VCaP (cell line): ENCODE measurements at regions not wholly inside any gene's neighbourhood (a gene's known extent, or its start where the extent isn't known, plus 50 kb on each side); places are given as distances from the start of the nearest gene placed in this dataset.
A peak's percentile ranks its signal among the peaks of the same experiment; 100 is the strongest.

ENCODE experiments used
- H3K27ac ChIP-seq: fragments of 450-650 bp; 2 replicates; pipeline ENCODE4 v1.5.1; 2017
- TF ChIP-seq, protein P1 (sequence below): fragments of 450-650 bp; conservative IDR thresholded peaks from 2 replicates; pipeline ENCODE4 v1.5.1; 2017; ENCODE audit warnings: mild to moderate bottlenecking, moderate library complexity

DNA sequence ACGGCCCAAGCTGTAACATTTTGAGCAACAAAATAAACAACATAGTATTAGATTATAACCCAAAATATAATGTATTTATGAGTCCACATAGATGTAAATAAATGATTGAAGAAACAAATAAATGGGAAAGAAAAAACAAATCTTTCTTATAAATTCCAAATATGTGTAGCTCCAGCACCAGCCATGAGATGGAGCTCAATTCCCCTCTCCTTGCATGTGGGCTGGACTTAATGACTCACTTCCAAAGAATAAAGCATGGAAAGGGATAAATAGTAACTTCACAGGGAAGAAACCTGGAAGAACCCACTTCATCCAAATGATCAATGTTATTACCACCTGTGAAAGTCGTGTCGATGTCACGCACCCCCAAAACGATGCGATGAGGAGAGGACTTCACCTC is 158.8 kb downstream of the RPAP3 start:
- H3K27ac ChIP-seq = no peak overlapping the region
- TF ChIP-seq, protein P1, sequence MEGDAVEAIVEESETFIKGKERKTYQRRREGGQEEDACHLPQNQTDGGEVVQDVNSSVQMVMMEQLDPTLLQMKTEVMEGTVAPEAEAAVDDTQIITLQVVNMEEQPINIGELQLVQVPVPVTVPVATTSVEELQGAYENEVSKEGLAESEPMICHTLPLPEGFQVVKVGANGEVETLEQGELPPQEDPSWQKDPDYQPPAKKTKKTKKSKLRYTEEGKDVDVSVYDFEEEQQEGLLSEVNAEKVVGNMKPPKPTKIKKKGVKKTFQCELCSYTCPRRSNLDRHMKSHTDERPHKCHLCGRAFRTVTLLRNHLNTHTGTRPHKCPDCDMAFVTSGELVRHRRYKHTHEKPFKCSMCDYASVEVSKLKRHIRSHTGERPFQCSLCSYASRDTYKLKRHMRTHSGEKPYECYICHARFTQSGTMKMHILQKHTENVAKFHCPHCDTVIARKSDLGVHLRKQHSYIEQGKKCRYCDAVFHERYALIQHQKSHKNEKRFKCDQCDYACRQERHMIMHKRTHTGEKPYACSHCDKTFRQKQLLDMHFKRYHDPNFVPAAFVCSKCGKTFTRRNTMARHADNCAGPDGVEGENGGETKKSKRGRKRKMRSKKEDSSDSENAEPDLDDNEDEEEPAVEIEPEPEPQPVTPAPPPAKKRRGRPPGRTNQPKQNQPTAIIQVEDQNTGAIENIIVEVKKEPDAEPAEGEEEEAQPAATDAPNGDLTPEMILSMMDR = peak; percentile 49; the same call in 1 of the 2 replicates

DNA sequence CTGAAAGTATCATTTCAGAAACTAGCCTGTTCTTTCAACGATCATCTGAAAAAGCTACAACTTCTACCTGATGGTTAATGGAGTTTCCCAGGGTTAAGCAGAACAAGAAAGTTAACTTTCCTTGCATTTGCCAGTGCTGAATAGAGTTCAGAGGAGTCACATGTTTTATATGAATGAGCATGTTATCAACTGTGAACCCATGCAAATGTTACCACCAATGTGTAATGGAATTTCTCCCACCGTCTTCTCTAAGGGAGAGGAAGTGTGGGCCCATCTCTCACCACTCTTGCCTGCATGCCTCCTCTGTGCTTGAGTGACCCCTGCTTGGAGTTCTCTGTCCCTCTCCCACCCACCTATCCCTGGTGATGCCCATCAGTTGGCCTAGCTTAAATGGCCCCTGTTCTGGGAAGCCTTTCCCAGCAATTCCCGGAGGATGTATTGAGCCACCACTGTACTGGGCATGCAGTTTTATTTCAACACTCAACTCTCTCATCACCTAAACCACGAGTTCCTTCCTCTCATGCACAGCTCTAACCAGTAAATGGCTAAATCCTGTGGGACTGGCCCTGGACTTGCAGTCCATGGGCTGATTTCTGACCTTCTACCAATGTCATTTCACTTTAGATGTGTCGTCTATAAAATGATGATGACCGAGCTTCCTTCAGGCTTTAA is 159.8 kb downstream of the RPAP3 start:
- TF ChIP-seq, protein P1 = no peak
- no peak overlapping the region for H3K27ac ChIP-seq

DNA sequence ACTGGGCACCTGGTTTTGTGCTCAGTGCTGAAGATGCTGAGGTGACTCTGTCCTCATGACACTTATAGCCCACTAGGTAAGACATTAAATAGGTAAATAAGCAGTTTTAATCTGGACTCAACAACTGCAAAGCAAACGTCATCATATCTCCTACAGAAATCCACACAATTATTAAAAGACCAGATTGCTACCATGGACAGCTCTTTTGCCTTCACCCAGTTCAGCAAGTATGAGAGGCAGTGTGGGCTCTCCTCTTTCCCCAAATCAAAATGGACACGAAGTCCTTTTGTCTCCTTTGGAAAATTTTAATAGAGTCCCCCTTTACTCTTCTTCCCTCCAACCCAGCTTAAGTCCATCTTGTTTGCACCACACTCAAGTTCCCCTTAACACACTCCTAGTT is 171.1 kb downstream of the RPAP3 start:
- TF ChIP-seq, protein P1 = no peak
- no peak overlapping the region for H3K27ac ChIP-seq

DNA sequence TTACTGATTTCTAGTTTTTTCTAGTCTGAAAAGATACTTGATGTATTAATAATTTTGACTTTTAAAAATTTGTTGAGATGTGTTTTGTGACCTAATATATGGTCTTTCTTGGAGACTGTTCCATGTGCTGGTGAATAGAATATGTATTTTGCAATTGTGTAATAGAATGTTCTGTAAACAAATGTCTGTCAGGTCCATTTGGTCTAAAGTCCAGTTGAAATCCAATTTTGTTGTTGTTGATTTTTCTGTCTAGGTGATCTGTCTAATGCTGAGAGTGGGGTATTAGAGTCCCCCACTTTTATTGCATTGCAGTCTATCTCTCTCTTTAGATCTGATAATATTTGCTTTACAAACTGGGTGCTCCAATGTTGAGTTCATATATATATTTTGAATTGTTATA is 175.8 kb downstream of the RPAP3 start:
- H3K27ac ChIP-seq = no peak overlapping the region

DNA sequence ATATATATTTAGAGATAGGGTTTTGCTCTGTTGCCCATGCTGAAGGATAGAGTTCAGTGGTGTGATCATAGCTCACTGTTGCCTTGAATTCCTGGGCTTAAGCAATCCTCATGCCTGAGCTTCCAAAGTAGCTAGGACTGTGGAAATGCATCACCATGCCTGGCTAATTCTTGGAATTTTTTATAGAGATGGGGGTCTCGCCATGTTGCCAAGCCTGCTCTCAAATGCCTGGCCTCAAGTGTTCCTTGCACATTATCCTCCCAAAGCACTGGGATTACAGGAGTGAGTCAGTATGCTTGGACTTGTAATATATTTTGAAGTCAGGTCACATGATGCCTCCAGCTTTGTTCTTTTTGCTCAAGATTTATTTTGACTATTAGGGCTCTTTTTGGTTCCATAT is 178.0 kb downstream of the RPAP3 start:
- TF ChIP-seq, protein P1 = no peak
- no peak overlapping the region for H3K27ac ChIP-seq

More for the DNA sequence above, 175.8 kb downstream of the RPAP3 start:
- TF ChIP-seq, protein P1 = no peak

DNA sequence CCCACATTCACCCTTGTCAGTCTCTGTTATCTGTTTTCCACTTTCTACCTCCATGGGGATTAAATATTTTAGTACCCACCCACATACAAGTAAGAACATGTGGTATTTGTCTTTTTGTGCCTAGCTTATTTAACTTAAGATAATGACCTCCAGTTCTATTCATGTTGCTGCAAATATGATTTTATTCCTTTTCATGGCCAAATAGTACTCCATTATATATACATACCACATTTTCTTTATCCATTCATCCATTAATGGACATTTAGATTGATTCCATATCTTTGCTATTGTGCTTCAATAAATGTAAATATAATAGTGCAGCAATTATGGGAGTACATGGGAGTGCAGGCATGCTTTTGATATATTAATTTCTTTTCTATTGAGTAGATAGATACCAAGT is 185.8 kb downstream of the RPAP3 start:
- H3K27ac ChIP-seq = no peak overlapping the region
- TF ChIP-seq, protein P1 = no peak

DNA sequence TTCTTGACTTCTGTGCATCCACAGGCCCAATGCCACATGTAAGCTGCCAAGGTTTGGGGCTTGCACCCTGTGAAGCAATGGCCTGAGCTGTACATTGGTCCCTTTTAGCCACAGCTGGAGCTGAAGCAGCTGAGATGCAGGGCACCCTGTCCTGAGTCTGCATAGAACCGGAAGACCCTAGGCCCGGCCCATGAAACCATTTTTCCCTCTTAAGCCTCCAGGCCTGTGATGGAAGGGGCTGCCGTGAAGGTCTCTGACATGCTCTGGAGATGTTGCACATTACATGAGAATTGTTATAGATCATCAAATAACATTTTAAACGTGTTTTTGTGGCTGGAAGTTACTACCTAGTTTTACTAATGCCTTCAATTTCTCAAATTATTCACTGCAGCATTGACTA is 188.7 kb downstream of the RPAP3 start:
- H3K27ac ChIP-seq = no peak overlapping the region
- TF ChIP-seq, protein P1 = no peak
